ENCODE measurements at regions not wholly inside any gene's neighbourhood (a gene's known extent, or its start where the extent isn't known, plus 50 kb on each side); places are given as distances from the start of the nearest gene placed in this dataset.

- H3K27me3 ChIP-seq = no peaks in the 10 kb centered on the region
- H3K4me1 ChIP-seq (ENCODE audit: control insufficient read depth in 1 of 2, insufficient read depth in 1 of 2, low read depth in 1 of 2, low read length in 1 of 2) = no peaks in the 10 kb centered on the region
- no peak overlapping the region for H3K4me3 ChIP-seq (ENCODE audit: low read depth in 1 of 2, low read length in 1 of 2)
- no peaks in the 10 kb centered on the region for H3K36me3 ChIP-seq
- no peaks in the 10 kb centered on the region for H3K9me3 ChIP-seq
- no peak overlapping the region for H3K27ac ChIP-seq
- no peak for TF ChIP-seq CTCF (IDR thresholded peaks at IDR 0.05)
These were observed 593.5 kb downstream of the TOX3 start for GRCh38 chr16:51953286-51953985.

GRCh38 chr16:51952500-51952899, 594.4 kb downstream of the TOX3 start:
- H3K4me3 ChIP-seq (ENCODE audit: low read depth in 1 of 2, low read length in 1 of 2) = no peak overlapping the region
- H3K4me1 ChIP-seq (ENCODE audit: control insufficient read depth in 1 of 2, insufficient read depth in 1 of 2, low read depth in 1 of 2, low read length in 1 of 2) = no peaks in the 10 kb centered on the region
- no peaks in the 10 kb centered on the region for H3K36me3 ChIP-seq
- H3K27me3 ChIP-seq = no peaks in the 10 kb centered on the region
- TF ChIP-seq CTCF (IDR thresholded peaks at IDR 0.05) = no peak
- H3K9me3 ChIP-seq = no peaks in the 10 kb centered on the region
- no peak overlapping the region for H3K27ac ChIP-seq

- no peak overlapping the region for H3K4me3 ChIP-seq (ENCODE audit: low read depth in 1 of 2, low read length in 1 of 2)
- no peaks in the 10 kb centered on the region for H3K27me3 ChIP-seq
- no peaks in the 10 kb centered on the region for H3K4me1 ChIP-seq (ENCODE audit: control insufficient read depth in 1 of 2, insufficient read depth in 1 of 2, low read depth in 1 of 2, low read length in 1 of 2)
- no peak overlapping the region for H3K27ac ChIP-seq
- H3K9me3 ChIP-seq = no peaks in the 10 kb centered on the region
- TF ChIP-seq CTCF (IDR thresholded peaks at IDR 0.05) = no peak
- H3K36me3 ChIP-seq = no peaks in the 10 kb centered on the region
These were observed 595.2 kb downstream of the TOX3 start for GRCh38 chr16:51951668-51952298.

- H3K36me3 ChIP-seq = no peaks in the 10 kb centered on the region
- H3K27ac ChIP-seq = no peak overlapping the region
- H3K27me3 ChIP-seq = no peaks in the 10 kb centered on the region
- no peaks in the 10 kb centered on the region for H3K4me1 ChIP-seq (ENCODE audit: control insufficient read depth in 1 of 2, insufficient read depth in 1 of 2, low read depth in 1 of 2, low read length in 1 of 2)
- no peaks in the 10 kb centered on the region for H3K9me3 ChIP-seq
- TF ChIP-seq CTCF (IDR thresholded peaks at IDR 0.05) = no peak
- H3K4me3 ChIP-seq (ENCODE audit: low read depth in 1 of 2, low read length in 1 of 2) = no peak overlapping the region
These were observed 596.7 kb downstream of the TOX3 start for GRCh38 chr16:51950118-51950780.

- Histone ChIP-seq H3K36me3 (no peaks in the 10 kb centered on the region), H3K9me3 (no peaks in the 10 kb centered on the region), H3K4me3 (ENCODE audit: low read depth in 1 of 2, low read length in 1 of 2) (no peak overlapping the region), H3K27ac (no peak overlapping the region), H3K4me1 (ENCODE audit: control insufficient read depth in 1 of 2, insufficient read depth in 1 of 2, low read depth in 1 of 2, low read length in 1 of 2) (no peaks in the 10 kb centered on the region), H3K27me3 (no peaks in the 10 kb centered on the region)
- TF ChIP-seq CTCF (IDR thresholded peaks at IDR 0.05) = no peak
These were observed 597.7 kb downstream of the TOX3 start for GRCh38 chr16:51949282-51949681.
